Stomach (tissue), 4 donors: ENCODE measurements at regions not wholly inside any gene's neighbourhood (a gene's known extent, or its start where the extent isn't known, plus 50 kb on each side); places are given as distances from the start of the nearest gene placed in this dataset.

Source experiments
- CTCF ChIP-seq, 7 experiments: fragments of 450-650 bp in 4 of 7; fragments of 200-600 bp in 3 of 7; sonication (generic) in 3 of 7; IDR thresholded peaks; one replicate each; pipeline ENCODE4 v1.5.1; 2016 to 2019; ENCODE audit warnings: antibody characterized with exemption in 7 of 7, control low read depth in 2 of 7, mild to moderate bottlenecking in 1 of 7
- EP300 ChIP-seq: sonication (generic); formaldehyde crosslinking; IDR thresholded peaks from one replicate; pipeline ENCODE4 v1.6.1; 2017; ENCODE audit warnings: antibody characterized with exemption
- POLR2A ChIP-seq, 4 donors: fragments of 450-650 bp; IDR thresholded peaks; one replicate each; pipeline ENCODE4 v1.6.1; 2016; ENCODE audit warnings: antibody characterized with exemption in 4 of 4, control low read depth in 2 of 4, mild to moderate bottlenecking in 1 of 4, moderate library complexity in 1 of 4
- POLR2AphosphoS5 ChIP-seq, 3 donors: sonication (generic); formaldehyde crosslinking; IDR thresholded peaks; one replicate each; pipeline ENCODE4 v1.6.1; 2016; ENCODE audit warnings: antibody characterized with exemption in 3 of 3

DNA sequence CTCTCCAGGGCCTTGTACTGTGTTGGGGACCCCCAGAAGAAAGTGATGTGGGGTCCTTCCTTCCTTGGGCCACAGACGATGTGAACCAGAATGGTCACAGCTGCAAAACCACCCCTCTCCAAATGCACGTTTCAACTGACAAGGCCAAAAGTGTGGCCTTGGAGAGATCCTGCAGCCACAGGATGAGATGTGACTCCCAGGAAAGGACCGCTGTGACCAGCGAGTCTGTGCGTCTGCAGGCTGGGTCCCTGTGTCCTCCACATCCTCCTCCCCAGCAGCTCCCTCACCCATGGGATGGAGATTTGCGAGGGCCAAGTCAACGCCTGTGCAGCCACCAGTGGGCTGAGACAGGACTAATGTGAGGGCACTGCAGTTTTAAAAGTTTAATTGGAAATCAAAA is 247.0 kb downstream of the ERMARD start:
- TF ChIP-seq CTCF (IDR thresholded peaks at IDR 0.05) (no peak), POLR2AphosphoS5 (IDR thresholded peaks at IDR 0.05) (no peak), POLR2A (IDR thresholded peaks at IDR 0.05) (no peak), EP300 (no peak)
